Bronchial epithelial cell (primary cell): ENCODE measurements at regions not wholly inside any gene's neighbourhood (a gene's known extent, or its start where the extent isn't known, plus 50 kb on each side); places are given as distances from the start of the nearest gene placed in this dataset.

Source experiments
- DNase-seq: peaks from one replicate; pipeline ENCODE4 v3.0.0-alpha.2; 2010; ENCODE audit warnings: low read depth
- FAIRE-seq: peaks from 2 replicates; lab custom pipeline; 2011; peaks lifted over from hg19 to GRCh38; lab: Jason Lieb, UNC
- H3K27me3 ChIP-seq: 2 replicates; pipeline ENCODE4 v1.5.1; 2011; ENCODE audit warnings: low read length; ENCODE audit not compliant: control insufficient read depth, insufficient read depth
- H3K36me3 ChIP-seq: 2 replicates; pipeline ENCODE4 v1.5.1; 2011; ENCODE audit warnings: low read length; ENCODE audit not compliant: control insufficient read depth, insufficient read depth
- H3K4me3 ChIP-seq: 2 replicates; pipeline ENCODE4 v1.5.1; 2011; ENCODE audit warnings: mild to moderate bottlenecking, low read depth, low read length, control low read depth
- CTCF ChIP-seq: IDR thresholded peaks from 2 replicates; pipeline ENCODE4 v1.5.1; 2011; ENCODE audit warnings: mild to moderate bottlenecking, moderate library complexity, low read length, control low read depth, inconsistent platforms; ENCODE audit not compliant: insufficient read depth, severe bottlenecking

- DNase-seq = no peak
- Histone ChIP-seq H3K36me3 (no peaks in the 10 kb centered on the region), H3K4me3 (no peak overlapping the region), H3K27me3 (no peaks in the 10 kb centered on the region)
- TF ChIP-seq CTCF = no peak
- FAIRE-seq = no peak
Measured at GRCh38 chr18:78180741-78181140, 798.9 kb upstream of the SALL3 start.

DNA sequence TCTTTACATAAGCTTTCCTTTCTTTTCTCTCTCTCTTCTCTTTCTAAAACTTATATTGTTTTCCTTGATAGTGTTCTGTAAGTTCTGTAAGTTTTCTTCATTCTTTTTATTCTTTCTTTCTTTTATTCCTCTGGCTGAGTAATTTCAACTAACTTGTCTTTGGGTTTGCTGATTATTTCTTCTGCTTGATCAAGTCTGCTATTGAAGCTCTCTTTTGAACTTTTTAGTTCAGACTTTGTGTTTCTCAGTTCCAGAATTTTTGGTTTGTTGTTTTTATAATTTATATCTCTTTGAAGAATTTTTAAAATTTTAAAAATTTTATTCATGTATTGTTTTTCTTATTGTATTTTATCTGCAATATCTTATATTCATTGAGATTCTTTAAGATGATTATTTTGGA is 795.8 kb upstream of the SALL3 start:
- no peak for FAIRE-seq
- TF ChIP-seq CTCF = no peak

GRCh38 chr18:78191276-78191675 is 788.3 kb upstream of the SALL3 start:
- TF ChIP-seq CTCF = no peak
- FAIRE-seq (no peak), DNase-seq (no peak)
- Histone ChIP-seq H3K36me3 (no peaks in the 10 kb centered on the region), H3K27me3 (no peaks in the 10 kb centered on the region), H3K4me3 (no peak overlapping the region)

More for the DNA sequence above, 795.8 kb upstream of the SALL3 start:
- no peaks in the 10 kb centered on the region for H3K27me3 ChIP-seq
- no peak for DNase-seq
- H3K36me3 ChIP-seq = no peaks in the 10 kb centered on the region
- H3K4me3 ChIP-seq = no peak overlapping the region

DNA sequence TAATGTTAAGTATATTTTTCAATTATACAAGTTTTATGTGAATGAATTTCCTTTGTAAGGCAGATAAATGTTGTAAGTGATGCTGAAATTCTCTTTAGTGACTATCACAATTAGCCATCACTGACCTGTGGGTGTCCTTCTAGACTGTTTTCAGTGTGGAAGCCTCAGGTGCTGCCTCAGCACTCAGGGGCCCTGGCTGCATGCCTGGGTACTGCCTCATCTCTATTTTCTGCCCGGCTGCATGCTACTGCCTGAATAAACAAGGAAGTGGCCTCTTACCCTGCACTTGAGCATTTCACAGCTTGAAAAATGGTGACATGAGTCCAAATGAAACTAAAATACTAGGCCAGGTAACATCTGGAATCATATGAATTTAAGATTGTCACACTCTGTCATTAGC is 787.6 kb upstream of the SALL3 start:
- DNase-seq (peak; percentile 55), FAIRE-seq (no peak)
- Histone ChIP-seq H3K36me3 (no peaks in the 10 kb centered on the region), H3K27me3 (no peaks in the 10 kb centered on the region), H3K4me3 (no peak overlapping the region)
- no peak for TF ChIP-seq CTCF

- H3K27me3 ChIP-seq = no peaks in the 10 kb centered on the region
- DNase-seq = no peak
- no peak for FAIRE-seq
- no peaks in the 10 kb centered on the region for H3K36me3 ChIP-seq
- no peak overlapping the region for H3K4me3 ChIP-seq
- TF ChIP-seq CTCF = no peak
Measured at GRCh38 chr18:78196280-78196679, 783.3 kb upstream of the SALL3 start.

- no peak overlapping the region for H3K4me3 ChIP-seq
- no peak for TF ChIP-seq CTCF
- DNase-seq = no peak
- no peaks in the 10 kb centered on the region for H3K27me3 ChIP-seq
- no peak for FAIRE-seq
- no peaks in the 10 kb centered on the region for H3K36me3 ChIP-seq
Measured at GRCh38 chr18:78199002-78199401, 780.6 kb upstream of the SALL3 start.
